ENCODE measurements at regions not wholly inside any gene's neighbourhood (a gene's known extent, or its start where the extent isn't known, plus 50 kb on each side); places are given as distances from the start of the nearest gene placed in this dataset.

GRCh38 chr2:128618642-128619041, 300.0 kb upstream of the HS6ST1 start:
- H3K4me3 ChIP-seq (ENCODE audit: low read depth, low read length), result no peak overlapping the region
- WGBS, result 93% methylated on average over 2 of the region's 2 CpGs
- H3K36me3 ChIP-seq (ENCODE audit: insufficient read depth), result no peaks in the 10 kb centered on the region
- H3K4me1 ChIP-seq (ENCODE audit: insufficient read depth), result no peaks in the 10 kb centered on the region
- no peak for DNase-seq (ENCODE audit: extremely low spot score)
- no peak overlapping the region for H3K27ac ChIP-seq (ENCODE audit: low read depth)

GRCh38 chr2:128619471-128620325, 301.0 kb upstream of the HS6ST1 start:
- Histone ChIP-seq H3K4me3 (ENCODE audit: low read depth, low read length) (no peak overlapping the region), H3K36me3 (ENCODE audit: insufficient read depth) (no peaks in the 10 kb centered on the region), H3K4me1 (ENCODE audit: insufficient read depth) (no peaks in the 10 kb centered on the region), H3K27ac (ENCODE audit: low read depth) (no peak overlapping the region)
- DNase-seq (ENCODE audit: extremely low spot score), result no peak
- WGBS, result 94% methylated on average over 18 of the region's 18 CpGs

GRCh38 chr2:128621074-128621473, 302.4 kb upstream of the HS6ST1 start:
- Histone ChIP-seq H3K36me3 (ENCODE audit: insufficient read depth) (no peaks in the 10 kb centered on the region), H3K27ac (ENCODE audit: low read depth) (no peak overlapping the region), H3K4me3 (ENCODE audit: low read depth, low read length) (no peak overlapping the region), H3K4me1 (ENCODE audit: insufficient read depth) (no peaks in the 10 kb centered on the region)
- no peak for DNase-seq (ENCODE audit: extremely low spot score)

GRCh38 chr2:128622371-128622770, 303.7 kb upstream of the HS6ST1 start:
- Histone ChIP-seq H3K36me3 (ENCODE audit: insufficient read depth) (no peaks in the 10 kb centered on the region), H3K27ac (ENCODE audit: low read depth) (no peak overlapping the region), H3K4me3 (ENCODE audit: low read depth, low read length) (no peak overlapping the region), H3K4me1 (ENCODE audit: insufficient read depth) (no peaks in the 10 kb centered on the region)
- no peak for DNase-seq (ENCODE audit: extremely low spot score)
- 89% methylated on average over 7 of the region's 7 CpGs for WGBS

DNA sequence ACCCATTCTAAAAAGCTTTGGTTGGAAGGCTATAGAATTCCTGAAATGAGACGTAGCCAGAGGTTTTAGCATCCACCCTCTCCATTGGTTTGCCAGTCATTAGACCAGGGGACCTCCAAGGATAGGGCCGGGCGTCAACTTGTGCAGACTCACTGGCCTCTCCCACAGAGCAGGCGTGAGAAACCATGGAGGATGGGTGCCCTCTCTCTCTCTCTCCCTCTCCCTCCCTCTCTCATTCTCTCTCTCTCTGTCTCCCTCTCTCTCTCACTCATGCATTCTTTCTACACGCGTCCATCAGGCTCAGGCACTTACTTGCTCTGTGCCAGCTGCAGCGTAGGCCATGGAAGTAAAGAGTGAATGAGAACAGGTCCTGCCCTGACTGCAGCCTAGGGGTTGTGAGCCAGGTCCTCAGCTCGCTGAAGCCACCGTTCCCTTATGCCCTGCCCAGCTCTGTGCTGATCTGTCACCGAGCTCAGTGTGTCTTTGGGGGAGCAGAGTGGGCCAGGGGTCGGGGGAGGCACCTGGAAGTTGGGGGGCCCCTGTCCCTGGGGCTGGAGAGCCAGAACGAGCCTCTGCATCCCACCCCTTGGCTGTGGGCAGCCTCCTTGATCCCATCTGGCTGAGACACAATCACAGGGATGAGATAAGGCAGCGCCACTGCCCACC, 304.4 kb upstream of the HS6ST1 start:
- DNase-seq (ENCODE audit: extremely low spot score), result no peak
- Histone ChIP-seq H3K4me1 (ENCODE audit: insufficient read depth) (no peaks in the 10 kb centered on the region), H3K27ac (ENCODE audit: low read depth) (no peak overlapping the region), H3K4me3 (ENCODE audit: low read depth, low read length) (no peak overlapping the region), H3K36me3 (ENCODE audit: insufficient read depth) (no peaks in the 10 kb centered on the region)
- 89% methylated on average over 13 of the region's 13 CpGs for WGBS

GRCh38 chr2:128623776-128624761, 305.4 kb upstream of the HS6ST1 start:
- no peak for DNase-seq (ENCODE audit: extremely low spot score)

GRCh38 chr2:128624956-128625355, 306.3 kb upstream of the HS6ST1 start:
- no peaks in the 10 kb centered on the region for H3K36me3 ChIP-seq (ENCODE audit: insufficient read depth)
- no peaks in the 10 kb centered on the region for H3K4me1 ChIP-seq (ENCODE audit: insufficient read depth)
- no peak overlapping the region for H3K27ac ChIP-seq (ENCODE audit: low read depth)
- H3K4me3 ChIP-seq (ENCODE audit: low read depth, low read length), result no peak overlapping the region
- 98% methylated on average over 6 of the region's 6 CpGs for WGBS
- no peak for DNase-seq (ENCODE audit: extremely low spot score)

More at GRCh38 chr2:128623776-128624761, 305.4 kb upstream of the HS6ST1 start:
- Histone ChIP-seq H3K27ac (ENCODE audit: low read depth) (no peak overlapping the region), H3K4me3 (ENCODE audit: low read depth, low read length) (no peak overlapping the region), H3K4me1 (ENCODE audit: insufficient read depth) (no peaks in the 10 kb centered on the region), H3K36me3 (ENCODE audit: insufficient read depth) (no peaks in the 10 kb centered on the region)
- WGBS, result 81% methylated on average over 18 of the region's 18 CpGs

DNA sequence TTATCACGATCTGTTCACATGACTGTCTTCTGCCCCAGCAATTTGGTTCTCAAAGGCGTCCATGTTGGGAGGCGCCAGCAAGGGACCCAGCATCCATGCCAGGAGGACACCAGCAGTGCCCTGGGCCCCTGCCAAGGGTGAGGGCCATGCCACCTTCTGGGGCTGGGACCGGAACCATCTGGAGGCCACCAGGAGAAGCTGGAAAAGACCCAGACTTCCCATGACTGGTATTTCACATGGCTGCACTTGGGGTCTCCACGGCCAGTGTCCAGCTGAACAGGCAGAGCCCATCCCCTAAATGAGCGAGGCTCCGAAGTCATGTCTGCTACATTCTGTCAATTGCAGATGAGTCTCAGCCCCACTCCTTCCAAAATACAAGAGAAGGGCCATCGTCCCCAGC, 306.8 kb upstream of the HS6ST1 start:
- no peak for DNase-seq (ENCODE audit: extremely low spot score)
- no peaks in the 10 kb centered on the region for H3K36me3 ChIP-seq (ENCODE audit: insufficient read depth)
- no peak overlapping the region for H3K4me3 ChIP-seq (ENCODE audit: low read depth, low read length)
- H3K4me1 ChIP-seq (ENCODE audit: insufficient read depth), result no peaks in the 10 kb centered on the region
- 90% methylated on average over 8 of the region's 8 CpGs for WGBS
- H3K27ac ChIP-seq (ENCODE audit: low read depth), result no peak overlapping the region

- 87% methylated on average over 12 of the region's 12 CpGs for WGBS
Measured at GRCh38 chr2:128625963-128626759, 307.5 kb upstream of the HS6ST1 start.

GRCh38 chr2:128626760-128627511, 308.3 kb upstream of the HS6ST1 start:
- 75% methylated on average over 20 of the region's 20 CpGs for WGBS
- H3K4me3 ChIP-seq (ENCODE audit: low read depth, low read length), result no peak overlapping the region
- DNase-seq (ENCODE audit: extremely low spot score), result no peak
- H3K4me1 ChIP-seq (ENCODE audit: insufficient read depth), result no peaks in the 10 kb centered on the region
- H3K27ac ChIP-seq (ENCODE audit: low read depth), result no peak overlapping the region
- no peaks in the 10 kb centered on the region for H3K36me3 ChIP-seq (ENCODE audit: insufficient read depth)

More at GRCh38 chr2:128625963-128626759, 307.5 kb upstream of the HS6ST1 start:
- DNase-seq (ENCODE audit: extremely low spot score), result no peak
- H3K27ac ChIP-seq (ENCODE audit: low read depth), result no peak overlapping the region
- H3K4me3 ChIP-seq (ENCODE audit: low read depth, low read length), result no peak overlapping the region
- no peaks in the 10 kb centered on the region for H3K36me3 ChIP-seq (ENCODE audit: insufficient read depth)
- H3K4me1 ChIP-seq (ENCODE audit: insufficient read depth), result no peaks in the 10 kb centered on the region

DNA sequence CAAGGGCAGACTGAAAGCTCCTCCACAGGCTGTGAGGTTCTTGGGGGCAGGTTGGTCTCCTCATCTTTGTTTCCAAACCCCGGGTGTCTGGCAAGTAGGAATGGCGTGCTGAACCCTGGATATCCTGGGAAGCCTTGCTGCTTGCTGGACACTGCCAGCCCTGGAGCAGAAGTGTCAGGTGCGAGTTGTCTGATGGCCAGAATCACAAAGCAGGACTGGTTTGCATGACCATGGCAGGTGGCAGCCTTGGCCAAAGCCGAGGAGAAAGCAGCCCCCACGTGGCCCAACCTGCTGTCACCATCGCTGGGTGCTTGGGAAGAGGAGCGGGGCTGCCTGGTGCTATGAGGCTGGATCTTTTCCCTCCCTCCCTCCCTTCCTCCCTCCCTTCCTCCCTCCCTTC, 309.5 kb upstream of the HS6ST1 start:
- DNase-seq (ENCODE audit: extremely low spot score), result no peak
- H3K27ac ChIP-seq (ENCODE audit: low read depth), result no peak overlapping the region
- no peaks in the 10 kb centered on the region for H3K36me3 ChIP-seq (ENCODE audit: insufficient read depth)
- no peaks in the 10 kb centered on the region for H3K4me1 ChIP-seq (ENCODE audit: insufficient read depth)
- H3K4me3 ChIP-seq (ENCODE audit: low read depth, low read length), result no peak overlapping the region
- 90% methylated on average over 7 of the region's 7 CpGs for WGBS

- 87% methylated on average over 6 of the region's 6 CpGs for WGBS
- Histone ChIP-seq H3K27ac (ENCODE audit: low read depth) (no peak overlapping the region), H3K4me1 (ENCODE audit: insufficient read depth) (no peaks in the 10 kb centered on the region), H3K4me3 (ENCODE audit: low read depth, low read length) (no peak overlapping the region), H3K36me3 (ENCODE audit: insufficient read depth) (no peaks in the 10 kb centered on the region)
- no peak for DNase-seq (ENCODE audit: extremely low spot score)
Measured at GRCh38 chr2:128628996-128629395, 310.3 kb upstream of the HS6ST1 start.

Data from urinary bladder (tissue), 3 donors.